ENCODE measurements at regions not wholly inside any gene's neighbourhood (a gene's known extent, or its start where the extent isn't known, plus 50 kb on each side); places are given as distances from the start of the nearest gene placed in this dataset.
"Not testable (repeated sequence)": the region's sequence is repeated elsewhere in the genome, so short reads cannot be mapped to it uniquely, and the experiment has no call there.

DNA sequence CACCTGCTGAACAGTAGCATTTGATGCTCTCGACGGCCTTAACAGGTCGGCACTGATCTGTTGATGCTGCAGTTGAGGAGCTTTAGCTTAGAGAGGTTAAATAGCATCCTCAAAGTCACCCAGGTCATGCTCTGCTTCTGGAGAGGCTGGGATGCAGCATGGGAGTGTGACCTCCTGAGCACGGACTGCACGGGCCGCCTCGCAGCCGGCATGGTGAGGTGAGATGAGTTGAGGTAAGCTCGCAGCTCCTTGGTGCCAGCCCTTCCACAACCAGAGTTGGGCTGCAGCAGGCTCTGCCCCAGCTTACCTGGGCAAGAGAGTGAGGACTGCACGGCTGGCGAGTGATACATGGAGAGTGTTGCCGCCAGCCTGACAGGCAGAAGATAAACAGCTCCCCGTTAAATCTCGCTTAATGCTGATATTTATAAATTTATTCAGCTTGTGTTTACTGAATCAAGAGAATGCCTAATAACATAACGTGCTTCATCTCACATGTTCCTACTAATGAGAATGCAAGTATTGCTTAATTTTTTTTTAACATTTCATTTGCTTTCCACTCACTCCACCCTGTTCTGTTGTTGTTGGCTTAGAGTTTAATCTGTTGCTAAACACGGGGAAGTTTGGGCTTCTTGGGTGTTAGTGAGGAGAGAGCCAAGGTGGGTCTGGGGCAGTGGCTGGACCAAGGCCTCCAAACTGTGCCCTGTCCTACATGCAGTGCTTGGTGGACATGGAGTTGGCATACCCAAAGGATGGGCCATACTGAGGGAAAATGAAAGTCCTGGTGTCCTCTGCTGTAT is 69.2 kb downstream of the TRIM43 start:
- not testable (repeated sequence) for TF ChIP-seq CTCF (IDR thresholded peaks at IDR 0.05 in 2 of 3, conservative IDR thresholded peaks at IDR 0.05 in 1 of 3; ENCODE audit: borderline replicate concordance in 1 of 3, insufficient read depth in 1 of 3, low read depth in 2 of 3, low read length in 2 of 3); RAD21 (IDR thresholded peaks at IDR 0.05; ENCODE audit: low read depth); EZH2phosphoT487 (IDR thresholded peaks at IDR 0.05; ENCODE audit: borderline replicate concordance); POLR2A (IDR thresholded peaks at IDR 0.05; ENCODE audit: borderline replicate concordance, extremely low read depth, insufficient read depth, insufficient read length); FOSL1 (IDR thresholded peaks at IDR 0.05; ENCODE audit: low read depth); EZH2 (IDR thresholded peaks at IDR 0.05); ZFX (IDR thresholded peaks at IDR 0.05); POLR2AphosphoS5 (IDR thresholded peaks at IDR 0.05; ENCODE audit: low read depth, low read length); SP1 (IDR thresholded peaks at IDR 0.05; ENCODE audit: low read depth)
- TF ChIP-seq, protein P1, sequence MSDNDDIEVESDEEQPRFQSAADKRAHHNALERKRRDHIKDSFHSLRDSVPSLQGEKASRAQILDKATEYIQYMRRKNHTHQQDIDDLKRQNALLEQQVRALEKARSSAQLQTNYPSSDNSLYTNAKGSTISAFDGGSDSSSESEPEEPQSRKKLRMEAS (IDR thresholded peaks at IDR 0.05), result not testable (repeated sequence)

All from HCT116 (cell line).